HG02588 (cell line): ENCODE measurements at regions not wholly inside any gene's neighbourhood (a gene's known extent, or its start where the extent isn't known, plus 50 kb on each side); places are given as distances from the start of the nearest gene placed in this dataset.

Experiments
- ATAC-seq: cut with Tn5 transposase; IDR thresholded peaks from one replicate; pipeline ENCODE4 v1.9.1; 2021; ENCODE audit warnings: mild to moderate bottlenecking, moderate library complexity; ENCODE audit not compliant: unreplicated experiment

- ATAC-seq: no peak
These were observed 94.3 kb downstream of the CEBPB start for GRCh38 chr20:50284811-50285375.

GRCh38 chr20:50285376-50286173 is 94.9 kb downstream of the CEBPB start:
- peak; percentile 52 for ATAC-seq

- ATAC-seq: peak; percentile 16
These were observed 95.5 kb downstream of the CEBPB start for GRCh38 chr20:50286174-50286511.

GRCh38 chr20:50286609-50287008 is 96.0 kb downstream of the CEBPB start:
- no peak for ATAC-seq

- no peak for ATAC-seq
These were observed 96.9 kb downstream of the CEBPB start for GRCh38 chr20:50287512-50287911.

- no peak for ATAC-seq
These were observed 97.5 kb downstream of the CEBPB start for GRCh38 chr20:50288128-50288623.

GRCh38 chr20:50289581-50289980 is 99.0 kb downstream of the CEBPB start:
- no peak for ATAC-seq

- ATAC-seq: no peak
These were observed 99.5 kb downstream of the CEBPB start for GRCh38 chr20:50290112-50290511.

GRCh38 chr20:50290808-50291207 is 100.2 kb downstream of the CEBPB start:
- no peak for ATAC-seq

GRCh38 chr20:50291254-50292078 is 100.8 kb downstream of the CEBPB start:
- ATAC-seq: no peak

- ATAC-seq: no peak
These were observed 101.5 kb downstream of the CEBPB start for GRCh38 chr20:50292079-50292590.

- ATAC-seq: no peak
These were observed 102.1 kb downstream of the CEBPB start for GRCh38 chr20:50292591-50293283.

GRCh38 chr20:50293284-50294139 is 102.9 kb downstream of the CEBPB start:
- no peak for ATAC-seq

GRCh38 chr20:50294164-50295088 is 103.8 kb downstream of the CEBPB start:
- no peak for ATAC-seq

GRCh38 chr20:50295345-50295744 is 104.7 kb downstream of the CEBPB start:
- ATAC-seq: no peak

- ATAC-seq: no peak
These were observed 105.3 kb downstream of the CEBPB start for GRCh38 chr20:50295762-50296449.

GRCh38 chr20:50296450-50297375 is 106.1 kb downstream of the CEBPB start:
- ATAC-seq: no peak
